Endothelial cell of umbilical vein (primary cell): ENCODE measurements at regions not wholly inside any gene's neighbourhood (a gene's known extent, or its start where the extent isn't known, plus 50 kb on each side); places are given as distances from the start of the nearest gene placed in this dataset.

Source experiments
- BruUV-seq: library from RNA; stranded (reverse); fragments of 400-500 nt; replicated peaks from 2 replicates; lab custom pipeline; 2021; lab: Mats Ljungman, UMichigan
- CTCF ChIA-PET: fragments of 300-600, 350-600 bp; sonication (Branson Sonifier 250); formaldehyde crosslinking; loops from one replicate; lab custom pipeline; 2021; ENCODE audit warnings: antibody characterized with exemption, inconsistent platforms; lab: Charles Lee
- POLR2A ChIA-PET: fragments of 300-600, 350-600 bp; sonication (Branson Sonifier 250); formaldehyde crosslinking; loops from one replicate; lab custom pipeline; 2021; ENCODE audit warnings: antibody characterized with exemption, inconsistent platforms; lab: Charles Lee
- DNase-seq: peaks from one replicate; pipeline ENCODE4 v3.0.0-alpha.2; 2011; ENCODE audit warnings: low read depth, low spot score
- FAIRE-seq: peaks from 2 replicates; lab custom pipeline; 2011; peaks lifted over from hg19 to GRCh38; lab: Jason Lieb, UNC
- H2AFZ ChIP-seq: 2 replicates; pipeline ENCODE4 v1.6.0; 2012; ENCODE audit warnings: low read depth, low read length, control low read depth, inconsistent platforms
- H3K27ac ChIP-seq: 2 replicates; pipeline ENCODE4 v1.5.1; 2011; ENCODE audit warnings: low read depth, mild to moderate bottlenecking, control low read depth, low read length, moderate library complexity; ENCODE audit not compliant: insufficient read depth
- H3K27me3 ChIP-seq, 2 experiments: 2 replicates each; pipeline versions ENCODE4 v1.6.0 to v1.6.1; 2011; ENCODE audit warnings: low read length in 2 of 2, mixed read lengths in 1 of 2; ENCODE audit not compliant: control insufficient read depth in 2 of 2, insufficient read depth in 2 of 2
- H3K36me3 ChIP-seq, 2 experiments: 2 replicates in 1 of 2; 3 replicates in 1 of 2; pipeline ENCODE4 v1.5.1; 2011; ENCODE audit warnings: low read length in 2 of 2, mild to moderate bottlenecking in 1 of 2, moderate library complexity in 1 of 2; ENCODE audit not compliant: control insufficient read depth in 2 of 2, insufficient read depth in 2 of 2; ENCODE audit errors: extremely low read depth in 1 of 2
- H3K4me1 ChIP-seq: 3 replicates; pipeline ENCODE4 v1.5.1; 2011; ENCODE audit warnings: mild to moderate bottlenecking, low read length; ENCODE audit not compliant: control insufficient read depth, insufficient read depth; ENCODE audit errors: extremely low read depth
- H3K4me2 ChIP-seq: 2 replicates; pipeline ENCODE4 v1.6.1; 2011; ENCODE audit warnings: low read length, control low read depth, mixed read lengths; ENCODE audit not compliant: insufficient read depth
- H3K4me3 ChIP-seq, 3 experiments: fragments of 200-600 bp in 1 of 3; sonication (generic), shearing (Covaris generic) in 1 of 3; replicated peaks in 1 of 3; 2 replicates each; pipeline ENCODE4 v1.5.1; 2011 to 2016; ENCODE audit warnings: control low read depth in 3 of 3, low read length in 3 of 3, mild to moderate bottlenecking in 2 of 3, inconsistent platforms in 1 of 3, low read depth in 1 of 3, moderate library complexity in 1 of 3; ENCODE audit not compliant: insufficient read depth in 1 of 3
- H3K79me2 ChIP-seq: 2 replicates; pipeline ENCODE4 v1.6.0; 2012; ENCODE audit warnings: low read length, inconsistent platforms; ENCODE audit not compliant: control insufficient read depth, insufficient read depth
- H3K9ac ChIP-seq: replicated peaks from 2 replicates; pipeline ENCODE3; 2011; ENCODE audit warnings: low read length, control low read depth; ENCODE audit not compliant: insufficient read depth; ENCODE audit errors: extremely low read depth
- H3K9me1 ChIP-seq: replicated peaks from 3 replicates; pipeline ENCODE4 v1.6.0; 2011; ENCODE audit warnings: mild to moderate bottlenecking, low read length; ENCODE audit not compliant: control insufficient read depth, insufficient read depth; ENCODE audit errors: extremely low read depth
- H3K9me3 ChIP-seq: replicated peaks from 2 replicates; pipeline ENCODE4 v1.5.1; 2012; ENCODE audit warnings: low read length, inconsistent platforms; ENCODE audit not compliant: control insufficient read depth, insufficient read depth
- H4K20me1 ChIP-seq: replicated peaks from 2 replicates; pipeline ENCODE3; 2011; ENCODE audit warnings: mild to moderate bottlenecking, low read length; ENCODE audit not compliant: control insufficient read depth, insufficient read depth; ENCODE audit errors: extremely low read depth
- JUN ChIP-seq: IDR thresholded peaks from 2 replicates; pipeline ENCODE4 v1.6.1; 2011; ENCODE audit warnings: borderline replicate concordance, low read depth; ENCODE audit not compliant: insufficient read length, insufficient read depth
- MYC ChIP-seq: IDR thresholded peaks from one replicate; pipeline ENCODE4 v1.6.1; 2011; ENCODE audit warnings: mild to moderate bottlenecking, low read depth, low read length
- POLR2AphosphoS5 ChIP-seq: IDR thresholded peaks from 2 replicates; pipeline ENCODE4 v1.6.1; 2012; ENCODE audit warnings: low read depth, mild to moderate bottlenecking, control low read depth, low read length, moderate library complexity; ENCODE audit not compliant: insufficient read depth
- dilution Hi-C: fragments of 300-500 bp; cut with MboI; formaldehyde crosslinking; loops from one replicate; pipeline ENCODE4 v1.15.0; 2019; ENCODE audit warnings: low sequenced_read_pairs; ENCODE audit not compliant: extremely low pct_ligation_motif_present
- intact Hi-C: fragments of 100-400 bp; cut with micrococcal nuclease; formaldehyde crosslinking; loops from one replicate; pipeline ENCODE4 v1.10.0; 2022
- TF ChIP-seq, protein P1 (sequence below), 2 donors: IDR thresholded peaks; 1 replicate in 1 of 2; 2 replicates in 1 of 2; pipeline ENCODE4 v1.5.1; 2011; ENCODE audit warnings: low read length in 2 of 2, mild to moderate bottlenecking in 2 of 2, moderate library complexity in 2 of 2, control low read depth in 1 of 2, inconsistent platforms in 1 of 2, low read depth in 1 of 2; ENCODE audit not compliant: insufficient read depth in 1 of 2; ENCODE audit errors: extremely low read depth in 1 of 2

- Histone ChIP-seq H4K20me1 (no peaks in the 10 kb centered on the region), H3K9ac (no peak overlapping the region), H3K9me3 (peaks cover 2% of the 10 kb centered on the region), H3K36me3 (no peaks in the 10 kb centered on the region), H3K4me2 (no peak overlapping the region), H3K4me3 (no peak overlapping the region), H3K9me1 (no peaks in the 10 kb centered on the region), H3K27me3 (no peaks in the 10 kb centered on the region), H3K4me1 (no peaks in the 10 kb centered on the region), H3K79me2 (no peaks in the 10 kb centered on the region), H3K27ac (no peak overlapping the region), H2AFZ (no peak overlapping the region)
- intact Hi-C loops (no loop called here), dilution Hi-C loops (no loop called here)
- no TSS peak for BruUV-seq
- TF ChIP-seq MYC (no peak), POLR2AphosphoS5 (no peak)
- ChIA-PET CTCF (no interaction called here), POLR2A (no interaction called here)
- DNase-seq: no peak
- FAIRE-seq: no peak
These were observed 138.1 kb upstream of the JARID2 start for GRCh38 chr6:15107644-15108382.

GRCh38 chr6:15108383-15108715 is 137.5 kb upstream of the JARID2 start:
- H3K9me1 ChIP-seq: no peaks in the 10 kb centered on the region
- H3K27ac ChIP-seq: no peak overlapping the region
- intact Hi-C loops (no loop called here), dilution Hi-C loops (no loop called here)
- no peak overlapping the region for H3K4me2 ChIP-seq
- H3K4me3 ChIP-seq: no peak overlapping the region
- TF ChIP-seq JUN: no peak
- TF ChIP-seq, protein P1, sequence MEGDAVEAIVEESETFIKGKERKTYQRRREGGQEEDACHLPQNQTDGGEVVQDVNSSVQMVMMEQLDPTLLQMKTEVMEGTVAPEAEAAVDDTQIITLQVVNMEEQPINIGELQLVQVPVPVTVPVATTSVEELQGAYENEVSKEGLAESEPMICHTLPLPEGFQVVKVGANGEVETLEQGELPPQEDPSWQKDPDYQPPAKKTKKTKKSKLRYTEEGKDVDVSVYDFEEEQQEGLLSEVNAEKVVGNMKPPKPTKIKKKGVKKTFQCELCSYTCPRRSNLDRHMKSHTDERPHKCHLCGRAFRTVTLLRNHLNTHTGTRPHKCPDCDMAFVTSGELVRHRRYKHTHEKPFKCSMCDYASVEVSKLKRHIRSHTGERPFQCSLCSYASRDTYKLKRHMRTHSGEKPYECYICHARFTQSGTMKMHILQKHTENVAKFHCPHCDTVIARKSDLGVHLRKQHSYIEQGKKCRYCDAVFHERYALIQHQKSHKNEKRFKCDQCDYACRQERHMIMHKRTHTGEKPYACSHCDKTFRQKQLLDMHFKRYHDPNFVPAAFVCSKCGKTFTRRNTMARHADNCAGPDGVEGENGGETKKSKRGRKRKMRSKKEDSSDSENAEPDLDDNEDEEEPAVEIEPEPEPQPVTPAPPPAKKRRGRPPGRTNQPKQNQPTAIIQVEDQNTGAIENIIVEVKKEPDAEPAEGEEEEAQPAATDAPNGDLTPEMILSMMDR (IDR thresholded peaks at IDR 0.05; ENCODE audit: extremely low read depth in 1 of 2, insufficient read depth in 1 of 2, low read depth in 1 of 2, low read length in 2 of 2): no peak
- no peaks in the 10 kb centered on the region for H4K20me1 ChIP-seq
- H2AFZ ChIP-seq: no peak overlapping the region
- H3K79me2 ChIP-seq: no peaks in the 10 kb centered on the region
- no peak for FAIRE-seq
- no peak overlapping the region for H3K9ac ChIP-seq
- H3K4me1 ChIP-seq: no peaks in the 10 kb centered on the region
- peaks cover 2% of the 10 kb centered on the region for H3K9me3 ChIP-seq
- POLR2A ChIA-PET: no interaction called here
- no peak for DNase-seq
- no peaks in the 10 kb centered on the region for H3K36me3 ChIP-seq
- CTCF ChIA-PET: interaction anchor here (0.7 kb wide), 1 partner anchor 75 kb away, joined by 5 read pairs; no protein-coding TSS in a partner anchor
- no TSS peak for BruUV-seq
- H3K27me3 ChIP-seq: no peaks in the 10 kb centered on the region
